MM.1S (cell line): ENCODE measurements at regions not wholly inside any gene's neighbourhood (a gene's known extent, or its start where the extent isn't known, plus 50 kb on each side); places are given as distances from the start of the nearest gene placed in this dataset.
"Not testable (repeated sequence)": the region's sequence is repeated elsewhere in the genome, so short reads cannot be mapped to it uniquely, and the experiment has no call there.

Experiments used
- DNase-seq: peaks from one replicate; pipeline ENCODE4 v3.0.0-alpha.2; 2015
- H2AFZ ChIP-seq: fragments of 300-600 bp; sonication (generic); 2 replicates; pipeline ENCODE4 v1.6.0; 2016; ENCODE audit warnings: antibody characterized with exemption, low read length
- H3F3A ChIP-seq: fragments of 300-600 bp; sonication (generic); 2 replicates; pipeline ENCODE4 v1.6.1; 2016; ENCODE audit warnings: mild to moderate bottlenecking, antibody characterized with exemption, low read length, moderate library complexity, mixed read lengths; ENCODE audit not compliant: insufficient read depth
- H3K27ac ChIP-seq: fragments of 300-600 bp; sonication (generic); 2 replicates; pipeline ENCODE4 v1.5.1; 2016; ENCODE audit warnings: mild to moderate bottlenecking, low read length
- H3K27me3 ChIP-seq: fragments of 300-600 bp; sonication (generic); replicated peaks from 2 replicates; pipeline ENCODE4 v1.6.0; 2016; ENCODE audit warnings: low read length; ENCODE audit not compliant: insufficient read depth
- H3K36me3 ChIP-seq: fragments of 300-600 bp; sonication (generic); replicated peaks from 2 replicates; pipeline ENCODE4 v1.6.1; 2016; ENCODE audit warnings: mild to moderate bottlenecking, low read length, mixed read lengths; ENCODE audit not compliant: insufficient read depth
- H3K4me1 ChIP-seq: fragments of 300-600 bp; sonication (generic); 2 replicates; pipeline ENCODE4 v1.6.1; 2016; ENCODE audit warnings: low read length, mixed read lengths
- H3K4me2 ChIP-seq: fragments of 300-600 bp; sonication (generic); 2 replicates; pipeline ENCODE4 v1.6.0; 2016; ENCODE audit warnings: low read depth, low read length
- H3K4me3 ChIP-seq: fragments of 300-600 bp; sonication (generic); 2 replicates; pipeline ENCODE4 v1.5.1; 2016; ENCODE audit warnings: low read length, mixed read lengths
- H3K79me2 ChIP-seq: fragments of 300-600 bp; sonication (generic); 2 replicates; pipeline ENCODE4 v1.6.1; 2016; ENCODE audit warnings: mixed run types, low read length, mixed read lengths
- H3K9ac ChIP-seq: fragments of 300-600 bp; sonication (generic); 2 replicates; pipeline ENCODE4 v1.6.1; 2016; ENCODE audit warnings: low read length, mixed read lengths
- H3K9me2 ChIP-seq: fragments of 300-600 bp; sonication (generic); replicated peaks from 2 replicates; pipeline ENCODE4 v1.6.1; 2016; ENCODE audit warnings: mild to moderate bottlenecking, low read length, mixed read lengths; ENCODE audit not compliant: insufficient read depth
- H3K9me3 ChIP-seq: fragments of 300-600 bp; sonication (generic); replicated peaks from 2 replicates; pipeline ENCODE4 v1.6.1; 2016; ENCODE audit warnings: mild to moderate bottlenecking, low read length, mixed read lengths; ENCODE audit not compliant: insufficient read depth
- H4K20me1 ChIP-seq: fragments of 300-600 bp; sonication (generic); 2 replicates; pipeline ENCODE4 v1.6.1; 2016; ENCODE audit warnings: mild to moderate bottlenecking, low read length, moderate library complexity, mixed read lengths; ENCODE audit not compliant: insufficient read depth
- EZH2 ChIP-seq: fragments of 300-600 bp; sonication (generic); optimal IDR thresholded peaks from 2 replicates; pipeline ENCODE3; 2017; ENCODE audit warnings: low read depth, mild to moderate bottlenecking, antibody characterized with exemption, low read length, mixed read lengths
- EZH2phosphoT487 ChIP-seq: fragments of 300-600 bp; sonication (generic); IDR thresholded peaks from 2 replicates; pipeline ENCODE4 v1.6.1; 2018; ENCODE audit warnings: antibody characterized with exemption, low read length
- TF ChIP-seq, protein P1 (sequence below): fragments of 300-600 bp; sonication (generic); IDR thresholded peaks from 2 replicates; pipeline ENCODE4 v1.5.1; 2016; ENCODE audit warnings: antibody characterized with exemption, low read length, mixed read lengths

DNA sequence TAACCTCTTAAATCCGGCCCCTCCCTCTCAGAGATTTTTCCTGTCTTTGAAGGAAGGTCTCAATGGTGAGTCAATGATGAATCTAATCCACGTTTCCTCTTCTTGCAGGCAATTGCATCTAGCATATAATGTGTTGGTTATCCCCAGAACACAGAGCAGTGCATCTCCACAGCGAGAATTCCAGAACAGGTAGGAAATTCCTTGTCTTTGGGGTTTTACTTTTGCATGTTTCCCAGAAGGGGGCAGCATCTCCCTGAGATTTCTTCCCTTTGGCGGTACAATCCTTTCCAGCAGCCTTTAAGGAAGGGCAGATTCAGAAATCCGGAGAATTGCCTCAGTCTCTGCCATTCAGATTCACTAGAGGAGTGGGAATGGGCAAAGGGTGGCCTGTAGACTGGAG is 128.0 kb downstream of the KCNA5 start:
- no peaks in the 10 kb centered on the region for H3K27me3 ChIP-seq
- no peaks in the 10 kb centered on the region for H3K79me2 ChIP-seq
- no peaks in the 10 kb centered on the region for H3F3A ChIP-seq
- no peak for TF ChIP-seq EZH2phosphoT487
- no peak for TF ChIP-seq EZH2
- TF ChIP-seq, protein P1, sequence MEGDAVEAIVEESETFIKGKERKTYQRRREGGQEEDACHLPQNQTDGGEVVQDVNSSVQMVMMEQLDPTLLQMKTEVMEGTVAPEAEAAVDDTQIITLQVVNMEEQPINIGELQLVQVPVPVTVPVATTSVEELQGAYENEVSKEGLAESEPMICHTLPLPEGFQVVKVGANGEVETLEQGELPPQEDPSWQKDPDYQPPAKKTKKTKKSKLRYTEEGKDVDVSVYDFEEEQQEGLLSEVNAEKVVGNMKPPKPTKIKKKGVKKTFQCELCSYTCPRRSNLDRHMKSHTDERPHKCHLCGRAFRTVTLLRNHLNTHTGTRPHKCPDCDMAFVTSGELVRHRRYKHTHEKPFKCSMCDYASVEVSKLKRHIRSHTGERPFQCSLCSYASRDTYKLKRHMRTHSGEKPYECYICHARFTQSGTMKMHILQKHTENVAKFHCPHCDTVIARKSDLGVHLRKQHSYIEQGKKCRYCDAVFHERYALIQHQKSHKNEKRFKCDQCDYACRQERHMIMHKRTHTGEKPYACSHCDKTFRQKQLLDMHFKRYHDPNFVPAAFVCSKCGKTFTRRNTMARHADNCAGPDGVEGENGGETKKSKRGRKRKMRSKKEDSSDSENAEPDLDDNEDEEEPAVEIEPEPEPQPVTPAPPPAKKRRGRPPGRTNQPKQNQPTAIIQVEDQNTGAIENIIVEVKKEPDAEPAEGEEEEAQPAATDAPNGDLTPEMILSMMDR = peak; percentile 50
- H3K9me3 ChIP-seq = no peaks in the 10 kb centered on the region
- H3K4me1 ChIP-seq = no peaks in the 10 kb centered on the region
- no peak overlapping the region for H3K27ac ChIP-seq
- no peaks in the 10 kb centered on the region for H3K36me3 ChIP-seq
- H2AFZ ChIP-seq = no peak overlapping the region
- H4K20me1 ChIP-seq = no peaks in the 10 kb centered on the region
- H3K9me2 ChIP-seq = no peaks in the 10 kb centered on the region
- DNase-seq = peak; percentile 25
- no peak overlapping the region for H3K4me2 ChIP-seq
- H3K4me3 ChIP-seq = no peak overlapping the region
- no peak overlapping the region for H3K9ac ChIP-seq

DNA sequence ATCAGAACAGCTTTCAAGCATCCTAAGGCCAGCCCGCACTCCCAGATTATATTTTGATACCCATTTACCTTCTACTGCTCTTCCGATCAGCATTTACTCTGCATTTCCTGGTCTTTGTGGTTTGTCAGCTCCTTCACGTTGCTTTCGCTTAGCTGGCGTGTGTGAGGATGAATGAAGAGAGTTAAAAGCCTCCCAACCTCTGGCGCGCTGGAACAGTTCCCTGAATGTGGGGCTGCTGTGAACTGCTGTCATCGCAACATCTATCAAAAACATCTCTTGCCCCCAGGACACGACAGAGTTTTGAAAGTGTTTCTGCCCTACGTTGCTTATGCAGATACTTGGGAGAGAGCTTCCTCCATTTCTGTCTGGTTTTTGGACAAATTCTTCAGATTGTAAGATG is 129.2 kb downstream of the KCNA5 start:
- Histone ChIP-seq H2AFZ (no peak overlapping the region), H3K4me2 (no peak overlapping the region), H4K20me1 (no peaks in the 10 kb centered on the region), H3K9ac (no peak overlapping the region), H3K27ac (no peak overlapping the region), H3K36me3 (no peaks in the 10 kb centered on the region), H3K4me1 (no peaks in the 10 kb centered on the region), H3K79me2 (no peaks in the 10 kb centered on the region), H3K9me3 (no peaks in the 10 kb centered on the region), H3F3A (no peaks in the 10 kb centered on the region), H3K27me3 (no peaks in the 10 kb centered on the region), H3K9me2 (no peaks in the 10 kb centered on the region), H3K4me3 (no peak overlapping the region)
- no peak for DNase-seq
- TF ChIP-seq EZH2 (no peak), EZH2phosphoT487 (no peak)
- TF ChIP-seq, protein P1 = no peak

GRCh38 chr12:5173511-5174011 is 129.9 kb downstream of the KCNA5 start:
- Histone ChIP-seq H3K36me3 (no peaks in the 10 kb centered on the region), H3K9me3 (no peaks in the 10 kb centered on the region), H3K79me2 (no peaks in the 10 kb centered on the region), H2AFZ (no peak overlapping the region), H3F3A (no peaks in the 10 kb centered on the region), H3K9me2 (no peaks in the 10 kb centered on the region), H3K9ac (no peak overlapping the region), H3K4me2 (no peak overlapping the region), H3K27me3 (no peaks in the 10 kb centered on the region), H3K4me3 (no peak overlapping the region), H4K20me1 (no peaks in the 10 kb centered on the region), H3K4me1 (no peaks in the 10 kb centered on the region), H3K27ac (no peak overlapping the region)
- DNase-seq = no peak
- TF ChIP-seq, protein P1 = no peak

DNA sequence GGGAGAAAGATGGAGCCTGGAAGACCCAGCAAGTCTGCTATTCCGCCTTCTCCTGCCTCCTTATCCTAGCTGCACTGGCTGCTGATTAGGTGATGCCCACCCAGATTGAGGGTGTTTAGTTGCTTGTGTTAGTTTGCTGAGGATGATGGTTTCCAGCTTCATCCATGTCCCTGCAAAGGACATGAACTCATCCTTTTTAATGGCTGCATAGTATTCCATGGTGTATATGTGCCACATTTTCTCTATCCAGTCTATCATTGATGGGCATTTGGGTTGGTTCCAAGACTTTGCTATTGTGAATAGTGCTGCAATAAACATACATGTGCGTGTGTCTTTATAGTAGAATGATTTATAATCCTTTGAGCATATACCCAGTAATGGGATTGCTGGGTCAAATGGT is 131.7 kb downstream of the KCNA5 start:
- DNase-seq, H3K27me3 ChIP-seq: not testable (repeated sequence)

More for the DNA sequence above, 131.7 kb downstream of the KCNA5 start:
- not testable (repeated sequence) for H3K9me2 ChIP-seq, H2AFZ ChIP-seq, H3K27ac ChIP-seq, H3K4me3 ChIP-seq, H3K36me3 ChIP-seq, H3F3A ChIP-seq, H3K79me2 ChIP-seq, H4K20me1 ChIP-seq, H3K9me3 ChIP-seq, H3K4me1 ChIP-seq, H3K4me2 ChIP-seq, H3K9ac ChIP-seq
